ENCODE measurements at regions not wholly inside any gene's neighbourhood (a gene's known extent, or its start where the extent isn't known, plus 50 kb on each side); places are given as distances from the start of the nearest gene placed in this dataset.

DNA sequence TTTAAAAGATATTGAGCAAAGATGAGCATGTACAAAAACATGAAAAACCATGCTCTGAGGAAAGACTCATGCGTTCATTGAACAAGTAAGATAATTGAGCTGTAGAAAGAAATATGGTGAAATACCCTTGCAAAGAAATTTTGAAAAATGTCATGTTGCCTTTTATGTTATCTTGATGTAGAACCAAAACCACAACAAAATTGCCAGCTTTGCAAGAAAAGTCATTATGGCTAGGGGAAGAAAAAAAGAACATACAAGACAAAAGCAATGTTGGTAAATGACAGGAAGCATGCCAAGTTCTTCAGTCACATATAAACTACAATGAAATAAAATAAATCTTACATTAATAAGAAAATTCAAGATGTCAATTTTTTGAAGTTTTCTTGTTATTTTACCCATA, 368.0 kb downstream of the IRX1 start:
- DNase-seq: no peak

DNA sequence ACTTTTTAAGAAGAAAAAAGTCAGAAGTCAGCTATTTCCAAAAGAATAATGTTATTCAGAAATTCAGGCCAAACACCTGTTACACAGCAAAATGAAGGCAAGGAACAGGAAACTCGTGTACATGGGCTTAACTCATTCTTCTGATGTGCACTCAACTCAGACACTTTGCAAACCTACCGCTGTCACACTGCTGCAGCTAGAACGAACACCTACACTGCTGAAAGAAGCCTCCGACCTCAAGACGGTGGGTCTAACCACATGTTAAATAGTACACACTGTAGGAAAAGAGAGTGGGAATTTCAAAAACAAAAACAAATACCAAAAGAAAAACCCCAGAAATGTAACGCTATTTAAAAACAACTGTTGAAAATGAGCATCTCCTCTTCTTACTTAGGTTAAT, 384.5 kb downstream of the IRX1 start:
- DNase-seq: no peak

DNA sequence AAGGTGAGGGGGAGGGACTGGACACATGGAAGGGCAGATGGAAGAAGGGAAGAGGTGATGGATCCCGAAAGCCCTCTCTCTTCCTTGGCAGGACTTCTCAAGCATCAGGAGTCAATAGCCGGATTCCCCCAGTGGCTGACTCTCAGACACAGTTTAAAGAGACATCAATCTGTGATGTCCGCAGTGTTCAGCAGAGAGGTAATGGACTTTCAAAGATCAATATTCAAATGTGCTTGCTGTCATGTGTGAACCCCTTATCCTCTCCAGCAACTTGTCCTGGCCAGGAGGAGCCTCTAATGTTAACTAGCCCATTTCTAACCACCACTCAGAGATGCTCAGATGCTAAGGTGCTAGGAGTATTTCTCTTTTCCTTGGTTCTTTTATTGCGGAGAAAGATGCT, 392.2 kb downstream of the IRX1 start:
- DNase-seq: no peak

DNA sequence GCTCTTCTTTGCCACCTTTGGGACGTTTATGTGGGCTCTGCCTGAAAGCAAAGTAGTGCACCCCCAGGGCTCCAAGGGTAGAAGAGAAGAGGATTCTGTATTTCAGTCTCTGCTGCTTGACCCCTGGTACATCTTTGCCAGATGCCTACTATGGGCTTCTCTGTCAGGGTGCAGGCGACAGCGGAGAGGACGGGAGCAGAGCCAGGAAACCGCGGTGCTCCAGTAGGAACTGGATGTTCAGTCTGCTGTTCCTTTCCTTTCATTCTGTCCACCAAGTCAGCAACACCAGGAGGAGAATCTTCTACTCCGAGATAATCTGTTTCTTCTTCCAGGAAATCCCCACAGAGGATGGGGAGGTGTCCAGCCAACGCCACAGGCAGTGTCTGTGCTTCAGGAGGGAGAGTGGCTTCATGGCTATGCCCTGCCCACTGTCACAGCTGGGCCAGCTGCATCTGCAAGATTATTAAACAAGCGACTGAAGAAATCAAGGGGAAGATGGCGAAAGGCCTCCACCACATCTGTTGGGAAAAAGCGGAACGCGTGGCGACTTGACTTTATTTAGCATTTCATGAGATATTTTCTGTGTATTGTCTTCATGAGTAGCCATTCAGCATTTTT, 398.3 kb downstream of the IRX1 start:
- no peak for DNase-seq

DNA sequence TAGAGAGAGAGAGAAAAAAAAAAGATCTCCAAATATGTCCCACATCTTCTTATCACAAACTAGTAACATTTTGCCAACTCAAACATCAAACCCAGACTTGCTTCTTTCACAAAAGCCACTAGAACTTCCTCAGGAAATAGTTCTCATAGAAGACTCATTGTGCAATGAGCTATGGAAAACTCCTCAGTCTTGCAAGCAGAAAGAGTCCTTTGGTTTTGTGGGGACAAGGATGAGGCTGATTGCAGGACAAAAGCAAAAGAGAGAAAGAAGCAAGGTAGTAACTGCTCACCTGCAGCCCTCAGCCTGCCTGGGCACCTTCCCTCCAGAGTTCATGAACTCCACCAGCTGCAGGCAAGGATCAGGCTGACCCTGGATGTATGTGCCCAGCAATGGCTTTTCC, 399.0 kb downstream of the IRX1 start:
- DNase-seq: no peak

DNA sequence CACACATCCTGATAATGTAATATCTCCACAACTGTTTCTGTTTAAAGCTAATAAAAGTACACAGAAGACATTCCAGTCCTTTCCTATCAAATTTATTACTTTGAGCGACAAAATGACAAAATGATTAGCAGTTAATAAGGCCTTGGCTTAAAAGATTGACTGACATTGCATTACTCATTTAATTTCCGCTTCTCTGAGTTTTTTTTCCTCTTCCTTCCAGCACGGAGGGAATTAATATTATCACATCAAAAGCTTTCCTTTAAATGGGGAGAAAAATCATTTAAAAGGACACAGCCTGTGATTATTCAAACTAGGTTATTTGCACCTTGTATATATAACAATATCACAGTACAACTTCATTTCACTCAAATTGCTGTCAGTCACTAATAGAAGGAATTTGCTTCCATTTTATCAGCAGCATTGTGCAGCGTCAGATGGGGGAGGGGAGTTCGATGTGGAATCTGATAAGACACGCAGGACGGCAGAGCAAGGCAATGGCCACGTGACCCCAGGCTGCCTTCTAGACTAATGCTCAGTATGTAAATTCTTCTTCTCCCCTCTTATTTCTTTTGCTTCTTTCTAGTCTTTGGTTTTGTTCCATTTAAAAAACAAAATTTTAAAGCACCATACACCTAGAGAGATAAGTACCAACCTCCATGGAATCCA, 400.5 kb downstream of the IRX1 start:
- no peak for DNase-seq

DNA sequence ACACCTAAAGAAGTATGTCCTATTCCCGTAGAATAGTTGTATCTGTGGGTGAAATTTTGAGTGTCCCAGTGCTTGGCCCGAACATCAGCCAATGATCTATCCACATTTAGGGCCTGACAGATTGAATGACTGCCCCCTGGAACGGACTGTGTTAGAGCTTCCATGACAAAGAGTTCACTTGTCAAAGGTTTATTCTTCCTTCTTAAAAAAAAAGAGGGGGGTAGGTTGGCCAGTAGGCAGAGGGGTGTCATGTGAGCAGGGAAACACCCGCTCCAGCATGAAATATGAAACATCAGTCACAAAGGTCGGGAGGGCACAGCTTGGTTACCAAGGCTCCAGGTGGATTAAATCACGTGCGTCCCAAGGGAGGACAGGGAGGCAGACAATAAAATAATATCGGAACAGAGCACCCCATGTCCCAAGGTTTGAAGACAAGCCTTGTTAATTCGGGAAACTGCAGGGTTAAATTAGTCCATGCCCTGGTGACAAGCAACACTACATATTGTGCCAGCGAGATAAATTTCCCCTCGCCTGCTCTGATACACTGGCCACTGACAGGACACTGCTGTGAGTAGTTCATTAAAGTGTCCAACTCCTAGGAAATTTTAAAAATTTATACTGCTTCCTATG, 401.2 kb downstream of the IRX1 start:
- DNase-seq: no peak

DNA sequence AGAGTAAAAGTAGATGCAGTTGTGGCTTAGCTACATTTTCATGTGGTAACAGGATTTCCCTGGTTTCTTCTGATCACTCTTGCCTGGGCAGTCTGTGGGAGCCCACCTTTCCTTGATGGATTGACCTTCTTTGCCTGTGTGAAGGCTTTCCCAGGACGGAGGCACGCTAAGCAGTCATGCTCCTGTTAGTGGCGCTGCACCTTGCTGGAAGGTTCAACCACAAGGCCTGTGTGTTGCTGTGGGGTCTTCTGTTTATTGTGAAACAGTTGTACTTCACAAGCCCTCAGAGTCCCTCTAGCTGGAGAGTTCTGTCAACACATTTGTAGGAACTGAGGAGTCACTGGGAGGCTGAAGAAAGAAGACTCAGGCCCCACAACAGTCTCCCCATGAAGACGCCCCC, 402.0 kb downstream of the IRX1 start:
- DNase-seq: no peak

DNA sequence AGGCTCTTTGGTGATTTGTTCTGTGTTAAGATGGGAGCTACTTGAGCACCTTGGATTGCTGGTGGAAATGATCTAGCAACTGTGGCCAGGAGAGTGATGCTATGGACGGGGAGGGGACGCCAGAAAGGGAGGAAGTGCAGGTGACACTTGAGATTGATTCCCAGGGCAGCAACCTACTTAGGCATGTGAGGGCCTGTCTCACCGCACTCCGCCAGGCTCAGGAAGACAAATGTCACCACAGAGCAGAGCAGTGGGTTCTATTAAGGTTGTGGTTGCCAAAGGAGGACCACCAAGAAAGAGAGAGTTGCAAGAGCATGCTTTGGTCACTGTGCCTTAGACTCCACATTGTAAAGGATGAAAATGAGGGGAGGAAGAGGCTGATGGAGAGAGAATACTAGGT, 404.3 kb downstream of the IRX1 start:
- DNase-seq: no peak

DNA sequence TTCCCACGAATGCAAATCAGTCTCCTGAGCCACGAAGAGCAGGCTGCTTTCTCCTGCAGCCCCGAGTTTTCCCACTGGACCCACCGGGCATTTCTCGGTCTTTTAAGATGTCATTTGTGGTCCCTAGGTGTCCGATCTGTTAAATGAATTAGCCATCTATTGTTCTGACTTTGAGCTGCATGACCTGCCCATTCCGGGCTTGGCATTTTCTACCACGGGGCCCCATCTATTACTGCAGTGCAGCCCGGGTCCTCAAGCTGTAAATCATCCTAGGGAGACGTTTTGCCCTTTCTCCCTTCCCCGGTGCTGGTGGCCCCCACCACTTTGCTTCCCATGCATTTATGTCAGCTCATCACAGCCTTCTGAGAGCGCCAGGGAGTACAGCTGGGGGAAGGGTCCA, 405.4 kb downstream of the IRX1 start:
- no peak for DNase-seq

DNA sequence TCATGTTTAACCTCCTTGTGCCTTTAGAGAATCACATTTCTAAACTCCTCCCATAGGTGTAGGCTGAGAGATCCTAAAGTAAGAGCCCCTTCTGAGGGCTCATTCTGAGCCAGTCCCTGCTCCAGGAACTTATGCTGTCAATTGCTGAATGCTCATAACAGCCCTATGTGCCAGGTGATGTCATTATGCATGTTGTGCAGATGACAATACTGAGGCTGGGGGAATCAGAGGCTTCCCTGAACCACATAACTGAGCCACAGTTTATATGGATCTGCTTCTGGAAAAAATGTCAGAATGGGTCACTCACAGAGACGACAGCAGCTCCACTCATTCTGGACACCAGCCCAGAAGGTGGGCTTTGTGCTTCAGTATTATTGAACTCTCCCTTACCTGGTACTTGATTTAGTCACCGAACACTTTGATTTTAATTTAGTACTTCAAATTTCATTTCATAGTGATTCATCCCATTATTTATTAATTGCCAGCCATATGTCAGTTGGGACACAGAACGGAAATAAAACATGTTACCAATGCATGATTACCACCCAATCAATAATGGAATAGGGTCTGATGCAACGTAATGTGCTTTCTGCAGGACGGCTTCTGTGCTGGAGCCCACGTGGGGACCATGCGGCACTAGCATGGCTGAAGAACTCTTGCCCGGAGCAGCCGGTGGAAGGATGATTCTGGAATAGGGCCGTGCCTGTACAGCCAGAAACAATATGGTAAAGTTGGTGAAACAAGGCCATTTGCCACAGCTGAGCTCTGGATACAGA, 406.3 kb downstream of the IRX1 start:
- DNase-seq: no peak

DNA sequence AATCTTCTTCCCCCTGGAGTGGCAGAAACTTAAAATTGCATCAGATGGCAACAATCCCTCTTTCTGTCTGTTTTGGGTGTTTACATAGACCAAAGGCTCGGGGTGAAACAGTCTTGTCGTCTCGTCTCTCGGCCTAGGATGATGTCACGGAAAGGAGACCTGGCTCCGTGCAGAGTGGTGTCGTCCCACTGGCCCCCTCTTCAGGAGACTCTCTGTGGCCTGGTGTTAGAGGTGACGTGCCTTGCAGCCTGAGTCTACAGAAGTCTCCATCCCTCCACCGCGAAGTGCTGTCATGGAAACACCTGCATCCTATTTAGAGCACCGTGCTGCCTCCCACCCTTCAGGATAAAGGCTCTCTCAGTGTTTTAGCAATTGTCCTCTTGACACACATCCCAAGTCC, 409.7 kb downstream of the IRX1 start:
- DNase-seq: no peak

DNA sequence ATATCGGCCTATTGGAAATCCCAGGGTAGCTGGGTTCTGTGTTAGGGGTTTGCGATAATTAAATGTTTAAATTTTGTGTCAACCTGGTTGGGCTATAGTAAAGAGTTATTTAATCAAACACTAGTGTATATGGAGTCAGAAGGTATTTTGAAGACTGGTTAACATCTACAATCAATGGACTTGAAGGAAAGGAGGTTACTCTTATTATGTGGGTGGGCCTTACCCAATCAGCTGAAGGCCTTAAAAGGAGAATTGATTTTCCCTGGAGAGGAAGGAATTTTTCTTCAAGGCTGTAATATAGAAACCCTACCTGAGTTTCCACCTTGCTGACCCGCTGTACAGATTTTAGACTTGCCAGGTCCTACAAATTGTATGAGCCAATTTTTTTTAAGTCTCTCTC, 411.4 kb downstream of the IRX1 start:
- DNase-seq: no peak

DNA sequence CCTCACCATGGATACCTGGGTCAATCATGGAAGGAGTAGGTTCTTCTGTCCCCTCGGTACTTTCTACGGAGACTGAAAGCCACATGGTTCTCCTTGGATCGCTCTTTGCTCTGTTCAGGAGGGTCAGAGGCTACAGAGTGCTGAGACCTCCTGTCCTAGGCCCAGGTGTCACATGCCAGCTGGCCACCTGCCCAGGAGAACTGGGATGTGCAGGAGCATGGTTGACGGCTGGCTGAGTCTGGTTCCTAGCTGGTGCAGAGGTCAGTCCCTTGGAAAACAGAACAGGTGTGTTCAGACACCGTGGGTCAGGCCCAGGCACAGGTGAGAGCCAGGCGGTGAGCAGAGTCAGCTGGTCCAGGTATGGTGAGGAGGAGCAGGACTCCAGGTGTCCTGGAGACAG, 416.3 kb downstream of the IRX1 start:
- DNase-seq: no peak

DNA sequence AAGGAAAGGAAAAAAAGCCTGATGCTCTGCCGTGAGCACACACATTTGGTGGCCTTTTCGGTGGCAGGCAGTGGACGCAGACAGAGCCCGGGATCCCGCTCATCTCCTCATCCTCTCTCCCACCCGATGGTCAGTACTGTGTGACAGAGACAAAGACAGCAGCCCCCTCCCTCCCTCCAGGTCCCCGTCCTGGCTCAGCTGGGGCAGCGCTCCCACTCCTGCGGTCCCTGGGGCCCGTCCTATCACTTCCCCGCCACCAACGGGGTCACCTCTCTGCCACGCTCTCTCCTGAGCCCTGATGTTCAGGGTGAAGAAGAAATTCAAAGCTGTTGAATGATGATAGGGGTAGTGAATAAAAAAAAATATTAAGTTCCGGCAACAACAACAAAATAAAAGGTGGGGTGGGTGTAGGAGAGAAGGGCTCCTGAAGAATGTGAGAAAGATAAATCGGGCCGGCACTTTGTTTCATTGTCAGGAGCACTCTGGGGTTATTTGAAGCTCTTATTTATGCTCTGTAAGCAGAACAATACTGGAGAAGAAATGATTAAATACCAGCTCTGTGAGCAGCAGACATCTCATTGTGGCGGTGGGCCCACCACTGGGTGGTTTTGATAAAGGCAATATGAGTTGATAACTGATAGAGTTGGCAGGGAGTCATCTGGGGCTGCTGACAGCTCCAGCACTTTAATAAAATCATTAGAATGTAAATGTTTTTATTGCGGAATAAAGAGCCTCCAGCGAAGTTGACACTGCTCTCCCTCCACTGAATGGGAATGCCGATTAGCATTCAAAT, 417.7 kb downstream of the IRX1 start:
- DNase-seq: no peak

DNA sequence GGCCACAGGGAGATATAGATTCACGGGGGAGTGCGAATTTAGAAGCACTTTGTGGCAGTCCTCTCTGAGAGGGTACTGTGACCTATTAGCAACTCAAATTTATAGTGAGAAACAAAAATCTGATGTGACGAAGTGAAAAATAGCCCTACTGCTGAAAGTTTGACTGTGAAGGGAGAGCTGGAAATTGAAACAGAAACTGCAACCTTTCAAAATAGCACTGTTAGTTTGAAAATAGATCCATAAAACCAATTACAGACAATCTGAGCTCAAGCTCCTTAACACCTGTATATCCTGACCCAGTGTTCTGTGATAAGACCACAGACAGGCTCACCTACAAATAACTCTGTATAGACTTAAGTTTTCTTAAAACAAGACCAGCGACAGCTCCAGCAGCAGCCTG, 420.1 kb downstream of the IRX1 start:
- DNase-seq: no peak

DNA sequence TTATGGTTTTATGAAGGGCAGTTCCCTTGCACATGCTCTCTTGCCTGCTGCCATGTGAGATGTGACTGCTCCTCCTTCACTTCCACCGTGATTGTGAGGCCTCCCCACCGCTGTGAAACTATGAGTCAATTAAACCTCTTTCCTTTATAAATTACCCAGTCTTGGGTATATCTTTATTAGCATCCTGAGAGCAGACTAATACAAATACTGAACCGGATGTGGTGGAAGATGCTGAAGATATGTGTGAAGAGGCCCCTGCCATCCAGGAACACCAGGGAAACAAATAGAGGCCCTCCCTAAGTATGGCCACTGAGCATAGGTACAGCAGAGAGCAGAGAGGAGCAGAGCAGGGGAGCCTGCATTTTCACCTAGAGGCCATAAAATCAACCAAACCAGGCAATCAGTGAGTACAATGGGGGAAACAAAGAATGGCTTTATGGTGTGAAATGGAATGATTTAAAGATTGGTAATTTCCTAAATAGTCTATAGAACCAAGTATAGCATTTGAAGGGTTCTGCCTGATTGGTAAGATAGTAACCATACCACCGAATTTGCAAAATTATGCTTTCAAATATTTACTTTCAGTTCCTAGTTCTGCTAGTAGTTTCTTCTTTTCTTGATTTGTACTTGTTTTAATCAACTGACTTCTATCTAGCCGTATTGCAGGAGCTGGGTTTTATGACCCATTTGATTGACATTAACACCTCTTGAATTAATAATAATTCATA, 421.6 kb downstream of the IRX1 start:
- no peak for DNase-seq

DNA sequence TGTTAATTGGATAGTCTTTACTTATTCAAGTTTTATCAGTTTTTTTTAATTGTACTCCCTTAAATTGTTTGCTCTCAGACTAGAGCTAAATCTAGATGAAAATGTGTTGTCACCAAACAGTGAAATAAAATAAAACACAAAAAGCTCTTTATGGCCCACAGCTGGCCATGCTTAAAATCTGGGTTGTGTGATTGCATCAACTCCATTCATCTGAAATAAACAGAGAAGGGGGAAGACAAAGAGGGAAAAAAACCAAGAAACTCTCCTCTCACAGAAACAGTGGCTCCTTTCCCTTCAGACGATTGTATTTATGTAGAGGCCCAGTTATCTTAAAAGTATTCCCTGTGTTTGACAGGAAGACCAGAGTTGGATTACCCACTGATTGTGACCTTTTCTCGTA, 422.4 kb downstream of the IRX1 start:
- DNase-seq: no peak

DNA sequence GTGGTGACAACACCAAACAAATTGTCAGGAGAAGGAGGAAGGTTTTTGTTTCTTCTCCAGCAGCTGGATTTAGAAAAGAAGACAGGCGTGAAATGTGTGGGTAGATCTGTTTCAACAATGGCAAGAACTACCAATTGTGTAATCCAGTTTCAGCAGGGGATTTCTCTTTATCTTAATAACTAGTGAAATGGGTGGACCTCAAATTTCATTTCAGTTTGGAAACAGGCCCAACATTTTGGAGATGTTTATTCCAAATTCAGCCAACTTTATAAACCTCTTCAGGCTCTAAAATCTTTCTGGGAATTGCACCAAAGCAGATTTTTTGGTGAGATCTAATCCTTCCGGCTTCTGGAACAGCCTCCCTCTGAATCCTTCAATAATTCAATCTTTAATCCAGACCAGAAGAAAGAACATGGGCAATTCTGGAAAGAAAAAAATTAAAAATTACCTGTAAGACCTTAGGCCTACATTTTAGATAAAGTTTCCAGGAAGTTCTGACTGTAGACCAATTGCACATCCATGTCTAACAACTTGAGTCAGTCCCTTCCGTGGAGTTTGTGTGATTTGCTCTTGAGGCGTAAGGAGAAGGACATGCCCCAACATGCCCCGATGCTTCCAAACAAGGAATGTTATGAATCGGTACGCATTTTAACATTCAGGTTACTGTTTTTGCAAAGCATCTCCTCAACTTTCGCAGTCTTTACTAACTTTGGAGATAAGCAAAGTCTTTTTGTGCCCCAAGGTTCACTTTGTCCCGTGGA, 423.6 kb downstream of the IRX1 start:
- no peak for DNase-seq

DNA sequence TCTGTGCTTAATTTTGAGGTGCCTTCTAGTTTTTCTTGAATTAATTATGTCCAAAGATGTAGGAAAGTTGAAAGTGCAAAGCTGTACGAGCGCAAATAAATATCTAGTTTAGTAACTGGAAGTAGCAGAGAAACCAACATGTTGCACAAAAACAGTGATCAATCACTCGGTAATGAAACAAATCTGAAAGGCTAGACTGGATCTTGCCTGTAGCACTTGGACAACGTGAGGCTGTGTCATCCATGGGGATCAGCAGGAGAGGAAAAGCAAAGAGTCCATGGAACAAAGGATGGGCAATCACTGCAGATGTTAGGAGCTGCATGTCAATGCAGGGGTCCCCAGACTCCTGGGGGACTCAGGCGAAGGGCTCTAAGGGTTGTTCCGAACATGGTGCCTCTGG, 424.2 kb downstream of the IRX1 start:
- DNase-seq: no peak

DNA sequence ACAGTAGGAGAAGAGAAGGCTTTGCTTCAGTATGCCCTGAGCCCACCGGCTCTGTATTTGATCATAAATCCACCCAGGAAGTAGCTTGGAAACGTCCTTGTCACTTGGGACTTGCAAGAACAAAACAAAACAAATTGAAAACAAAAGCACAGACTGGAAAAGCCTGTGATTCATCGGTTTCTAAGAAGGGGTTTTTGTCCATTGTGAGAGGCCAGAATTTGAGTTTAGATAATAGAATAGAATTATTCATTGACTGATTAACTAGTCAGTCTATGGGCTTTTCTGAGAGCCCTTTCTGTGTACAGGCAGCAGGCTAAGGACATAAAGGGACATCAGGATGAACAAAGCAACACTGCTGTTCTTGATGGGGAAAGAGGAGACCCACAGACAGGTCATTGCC, 424.8 kb downstream of the IRX1 start:
- DNase-seq: no peak
